GM12878 (cell line): ENCODE measurements at regions not wholly inside any gene's neighbourhood (a gene's known extent, or its start where the extent isn't known, plus 50 kb on each side); places are given as distances from the start of the nearest gene placed in this dataset.

Experiments
- ATAC-seq: fragments of 200-7000 bp; cut with Tn5 transposase; 3 replicates; pipeline ENCODE4 v1.9.1; 2020; ENCODE audit warnings: mild to moderate bottlenecking, moderate library complexity
- BruUV-seq: library from RNA; stranded (reverse); fragments of 400-500 nt; replicated peaks from 2 replicates; lab custom pipeline; 2021; lab: Mats Ljungman, UMichigan
- CTCF ChIA-PET: fragments of 300-600 bp; sonication (Branson Sonifier 250); formaldehyde crosslinking; extraction: SDS; loops from one replicate; lab custom pipeline; 2021; ENCODE audit warnings: inconsistent platforms; lab: Yijun Ruan, JAX
- POLR2A ChIA-PET: fragments of 350-600 bp; formaldehyde crosslinking; extraction: SDS; loops from one replicate; lab custom pipeline; 2021; ENCODE audit warnings: inconsistent platforms; lab: Charles Lee
- RAD21 ChIA-PET: fragments of 300-600 bp; sonication (Branson Sonifier 250); formaldehyde crosslinking; loops from one replicate; lab custom pipeline; 2023; ENCODE audit warnings: antibody characterized with exemption; ENCODE audit not compliant: unreplicated experiment; lab: Charles Lee
- SMC1A ChIA-PET: fragments of 300-600 bp; sonication (Branson Sonifier 250); formaldehyde crosslinking; loops from one replicate; lab custom pipeline; 2023; ENCODE audit not compliant: unreplicated experiment, uncharacterized antibody; lab: Charles Lee
- DNase-seq: peaks from one replicate; pipeline ENCODE4 v3.0.0-alpha.2; 2011; ENCODE audit warnings: low read depth, low spot score
- FAIRE-seq: peaks from 3 replicates; lab custom pipeline; 2011; peaks lifted over from hg19 to GRCh38; lab: Jason Lieb, UNC
- H2AFZ ChIP-seq: 2 replicates; pipeline ENCODE4 v1.6.0; 2011; ENCODE audit warnings: low read depth, low read length, control low read depth; ENCODE audit not compliant: control insufficient read depth
- H3K27ac ChIP-seq: 2 replicates; pipeline ENCODE4 v1.5.1; 2011; ENCODE audit warnings: control low read depth; ENCODE audit not compliant: control insufficient read depth, insufficient read depth
- H3K27me3 ChIP-seq, 2 experiments: replicated peaks in 1 of 2; 2 replicates each; pipeline versions ENCODE4 v1.6.0 to v1.6.1; 2011; ENCODE audit warnings: low read length in 1 of 2; ENCODE audit not compliant: control insufficient read depth in 2 of 2, insufficient read depth in 2 of 2
- H3K36me3 ChIP-seq, 2 experiments: 2 replicates each; pipeline ENCODE4 v1.5.1; 2011; ENCODE audit warnings: low read length in 1 of 2; ENCODE audit not compliant: control insufficient read depth in 2 of 2, insufficient read depth in 2 of 2
- H3K4me1 ChIP-seq: 2 replicates; pipeline ENCODE4 v1.6.1; 2011; ENCODE audit warnings: mild to moderate bottlenecking, low read length, moderate library complexity, mixed read lengths; ENCODE audit not compliant: control insufficient read depth, insufficient read depth
- H3K4me2 ChIP-seq: 2 replicates; pipeline ENCODE4 v1.6.0; 2011; ENCODE audit warnings: control low read depth; ENCODE audit not compliant: control insufficient read depth, insufficient read depth
- H3K4me3 ChIP-seq: fragments of 200-600 bp; sonication (generic); 2 replicates; pipeline ENCODE4 v1.5.1; 2016
- H3K79me2 ChIP-seq: 2 replicates; pipeline ENCODE4 v1.6.0; 2011; ENCODE audit warnings: low read length; ENCODE audit not compliant: control insufficient read depth, insufficient read depth
- H3K9ac ChIP-seq: 2 replicates; pipeline ENCODE4 v1.8.0; 2011; ENCODE audit warnings: low read length, control low read depth, mixed read lengths; ENCODE audit not compliant: control insufficient read depth, insufficient read depth
- H3K9me3 ChIP-seq: replicated peaks from 3 replicates; pipeline ENCODE4 v1.5.1; 2011; ENCODE audit warnings: mild to moderate bottlenecking, low read length; ENCODE audit not compliant: control insufficient read depth, insufficient read depth
- H4K20me1 ChIP-seq: 2 replicates; pipeline ENCODE4 v1.6.0; 2011; ENCODE audit not compliant: control insufficient read depth, insufficient read depth
- NFIC ChIP-seq: IDR thresholded peaks from 2 replicates; pipeline ENCODE4 v1.6.1; 2012; ENCODE audit warnings: low read depth, mild to moderate bottlenecking, inconsistent platforms, low read length, moderate library complexity
- NFXL1 ChIP-seq: fragments of 450-650 bp; IDR thresholded peaks from 2 replicates; pipeline ENCODE4 v1.6.1; 2017; ENCODE audit warnings: antibody characterized with exemption, mild to moderate bottlenecking, borderline replicate concordance
- WRNIP1 ChIP-seq: IDR thresholded peaks from 2 replicates; pipeline ENCODE4 v1.6.1; 2011; ENCODE audit warnings: low read depth, low read length, improper control_type of control experiment, borderline replicate concordance
- YY1 ChIP-seq: IDR thresholded peaks from 2 replicates; pipeline ENCODE4 v1.6.1; 2011; ENCODE audit warnings: low read depth, mild to moderate bottlenecking, low read length
- ZNF622 ChIP-seq: fragments of 450-650 bp; IDR thresholded peaks from 2 replicates; pipeline ENCODE4 v1.6.1; 2017; ENCODE audit warnings: mild to moderate bottlenecking, inconsistent platforms
- ZZZ3 ChIP-seq: IDR thresholded peaks from 2 replicates; pipeline ENCODE4 v1.6.1; 2011; ENCODE audit warnings: low read depth; ENCODE audit not compliant: control insufficient read depth, insufficient read length
- WGBS: methylation state at CpG from one replicate; pipeline ENCODE4 v1.1.6; 2016; ENCODE audit warnings: low lambda C conversion rate; ENCODE audit not compliant: insufficient replicate concordance, insufficient coverage; ENCODE audit errors: missing lambda C conversion rate; 5-methylcytosine and 5-hydroxymethylcytosine counted together
- in situ Hi-C: fragments of 300-500 bp; cut with MboI; formaldehyde crosslinking; loops from 9 replicates; pipeline ENCODE4 v1.14.3; 2018; ENCODE audit warnings: mixed read lengths
- intact Hi-C: fragments of 100-400 bp; cut with micrococcal nuclease; formaldehyde crosslinking; loops from one replicate; pipeline ENCODE4 v1.14.2; 2022; ENCODE audit not compliant: unreplicated experiment
- TF ChIP-seq, protein P1 (sequence below): fragments of 450-650 bp; IDR thresholded peaks from 2 replicates; pipeline ENCODE4 v1.6.1; 2018; ENCODE audit warnings: mild to moderate bottlenecking, low read depth, moderate library complexity; ENCODE audit not compliant: partially characterized antibody
- TF ChIP-seq, protein P2 (sequence below): fragments of 450-650 bp; IDR thresholded peaks from 2 replicates; pipeline ENCODE4 v1.6.1; 2017; ENCODE audit warnings: mild to moderate bottlenecking, moderate library complexity
- TF ChIP-seq, protein P3 (sequence below): fragments of 450-650 bp; IDR thresholded peaks from 2 replicates; pipeline ENCODE4 v1.6.1; 2018; ENCODE audit warnings: borderline replicate concordance, mild to moderate bottlenecking; ENCODE audit not compliant: partially characterized antibody
- TF ChIP-seq, protein P4 (sequence below): fragments of 450-650 bp; IDR thresholded peaks from 2 replicates; pipeline ENCODE4 v1.6.1; 2016; ENCODE audit warnings: mild to moderate bottlenecking
- TF ChIP-seq, protein P5 (sequence below): IDR thresholded peaks from 2 replicates; pipeline ENCODE4 v1.6.1; 2011; ENCODE audit warnings: borderline replicate concordance, low read depth, mild to moderate bottlenecking, moderate library complexity, mixed read lengths, low read length; ENCODE audit not compliant: insufficient read depth; ENCODE audit errors: extremely low read length

DNA sequence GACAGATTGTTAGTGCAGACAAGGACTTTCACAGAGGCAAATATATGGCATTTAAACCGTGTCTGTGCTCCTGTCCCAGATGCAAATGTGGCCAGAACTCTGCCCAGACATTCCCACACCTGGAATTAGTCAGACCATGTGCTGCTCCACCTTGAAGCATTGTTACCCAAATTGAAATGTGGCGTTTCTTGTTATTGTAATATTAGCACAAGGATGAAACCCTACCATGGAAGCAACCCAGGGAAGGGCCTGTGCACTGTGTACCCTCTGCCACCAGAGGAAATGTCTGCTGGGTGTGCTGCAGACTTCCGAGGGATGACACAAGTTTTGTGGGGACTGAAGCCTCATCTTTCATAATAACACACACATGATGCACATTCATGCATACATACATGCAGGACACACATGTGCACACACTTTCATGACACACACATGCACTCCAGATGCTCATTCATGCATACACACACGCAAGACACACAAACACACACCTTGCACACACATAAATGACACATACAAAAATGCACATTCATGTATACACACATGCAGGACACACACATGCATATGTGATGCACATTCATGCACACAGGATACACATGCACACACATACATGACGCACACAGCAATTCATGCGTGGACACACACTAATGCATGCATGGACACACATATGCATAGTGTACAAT, 133.2 kb upstream of the SNTG2 start:
- intact Hi-C loops, result no loop called here
- in situ Hi-C loops, result no loop called here
- no peak for TF ChIP-seq WRNIP1
- no peak for TF ChIP-seq YY1
- TF ChIP-seq, protein P1, sequence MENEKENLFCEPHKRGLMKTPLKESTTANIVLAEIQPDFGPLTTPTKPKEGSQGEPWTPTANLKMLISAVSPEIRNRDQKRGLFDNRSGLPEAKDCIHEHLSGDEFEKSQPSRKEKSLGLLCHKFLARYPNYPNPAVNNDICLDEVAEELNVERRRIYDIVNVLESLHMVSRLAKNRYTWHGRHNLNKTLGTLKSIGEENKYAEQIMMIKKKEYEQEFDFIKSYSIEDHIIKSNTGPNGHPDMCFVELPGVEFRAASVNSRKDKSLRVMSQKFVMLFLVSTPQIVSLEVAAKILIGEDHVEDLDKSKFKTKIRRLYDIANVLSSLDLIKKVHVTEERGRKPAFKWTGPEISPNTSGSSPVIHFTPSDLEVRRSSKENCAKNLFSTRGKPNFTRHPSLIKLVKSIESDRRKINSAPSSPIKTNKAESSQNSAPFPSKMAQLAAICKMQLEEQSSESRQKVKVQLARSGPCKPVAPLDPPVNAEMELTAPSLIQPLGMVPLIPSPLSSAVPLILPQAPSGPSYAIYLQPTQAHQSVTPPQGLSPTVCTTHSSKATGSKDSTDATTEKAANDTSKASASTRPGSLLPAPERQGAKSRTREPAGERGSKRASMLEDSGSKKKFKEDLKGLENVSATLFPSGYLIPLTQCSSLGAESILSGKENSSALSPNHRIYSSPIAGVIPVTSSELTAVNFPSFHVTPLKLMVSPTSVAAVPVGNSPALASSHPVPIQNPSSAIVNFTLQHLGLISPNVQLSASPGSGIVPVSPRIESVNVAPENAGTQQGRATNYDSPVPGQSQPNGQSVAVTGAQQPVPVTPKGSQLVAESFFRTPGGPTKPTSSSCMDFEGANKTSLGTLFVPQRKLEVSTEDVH, result no peak
- TF ChIP-seq NFIC, result no peak
- TF ChIP-seq, protein P2, sequence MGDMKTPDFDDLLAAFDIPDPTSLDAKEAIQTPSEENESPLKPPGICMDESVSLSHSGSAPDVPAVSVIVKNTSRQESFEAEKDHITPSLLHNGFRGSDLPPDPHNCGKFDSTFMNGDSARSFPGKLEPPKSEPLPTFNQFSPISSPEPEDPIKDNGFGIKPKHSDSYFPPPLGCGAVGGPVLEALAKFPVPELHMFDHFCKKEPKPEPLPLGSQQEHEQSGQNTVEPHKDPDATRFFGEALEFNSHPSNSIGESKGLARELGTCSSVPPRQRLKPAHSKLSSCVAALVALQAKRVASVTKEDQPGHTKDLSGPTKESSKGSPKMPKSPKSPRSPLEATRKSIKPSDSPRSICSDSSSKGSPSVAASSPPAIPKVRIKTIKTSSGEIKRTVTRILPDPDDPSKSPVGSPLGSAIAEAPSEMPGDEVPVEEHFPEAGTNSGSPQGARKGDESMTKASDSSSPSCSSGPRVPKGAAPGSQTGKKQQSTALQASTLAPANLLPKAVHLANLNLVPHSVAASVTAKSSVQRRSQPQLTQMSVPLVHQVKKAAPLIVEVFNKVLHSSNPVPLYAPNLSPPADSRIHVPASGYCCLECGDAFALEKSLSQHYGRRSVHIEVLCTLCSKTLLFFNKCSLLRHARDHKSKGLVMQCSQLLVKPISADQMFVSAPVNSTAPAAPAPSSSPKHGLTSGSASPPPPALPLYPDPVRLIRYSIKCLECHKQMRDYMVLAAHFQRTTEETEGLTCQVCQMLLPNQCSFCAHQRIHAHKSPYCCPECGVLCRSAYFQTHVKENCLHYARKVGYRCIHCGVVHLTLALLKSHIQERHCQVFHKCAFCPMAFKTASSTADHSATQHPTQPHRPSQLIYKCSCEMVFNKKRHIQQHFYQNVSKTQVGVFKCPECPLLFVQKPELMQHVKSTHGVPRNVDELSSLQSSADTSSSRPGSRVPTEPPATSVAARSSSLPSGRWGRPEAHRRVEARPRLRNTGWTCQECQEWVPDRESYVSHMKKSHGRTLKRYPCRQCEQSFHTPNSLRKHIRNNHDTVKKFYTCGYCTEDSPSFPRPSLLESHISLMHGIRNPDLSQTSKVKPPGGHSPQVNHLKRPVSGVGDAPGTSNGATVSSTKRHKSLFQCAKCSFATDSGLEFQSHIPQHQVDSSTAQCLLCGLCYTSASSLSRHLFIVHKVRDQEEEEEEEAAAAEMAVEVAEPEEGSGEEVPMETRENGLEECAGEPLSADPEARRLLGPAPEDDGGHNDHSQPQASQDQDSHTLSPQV, result no peak
- TF ChIP-seq, protein P3, sequence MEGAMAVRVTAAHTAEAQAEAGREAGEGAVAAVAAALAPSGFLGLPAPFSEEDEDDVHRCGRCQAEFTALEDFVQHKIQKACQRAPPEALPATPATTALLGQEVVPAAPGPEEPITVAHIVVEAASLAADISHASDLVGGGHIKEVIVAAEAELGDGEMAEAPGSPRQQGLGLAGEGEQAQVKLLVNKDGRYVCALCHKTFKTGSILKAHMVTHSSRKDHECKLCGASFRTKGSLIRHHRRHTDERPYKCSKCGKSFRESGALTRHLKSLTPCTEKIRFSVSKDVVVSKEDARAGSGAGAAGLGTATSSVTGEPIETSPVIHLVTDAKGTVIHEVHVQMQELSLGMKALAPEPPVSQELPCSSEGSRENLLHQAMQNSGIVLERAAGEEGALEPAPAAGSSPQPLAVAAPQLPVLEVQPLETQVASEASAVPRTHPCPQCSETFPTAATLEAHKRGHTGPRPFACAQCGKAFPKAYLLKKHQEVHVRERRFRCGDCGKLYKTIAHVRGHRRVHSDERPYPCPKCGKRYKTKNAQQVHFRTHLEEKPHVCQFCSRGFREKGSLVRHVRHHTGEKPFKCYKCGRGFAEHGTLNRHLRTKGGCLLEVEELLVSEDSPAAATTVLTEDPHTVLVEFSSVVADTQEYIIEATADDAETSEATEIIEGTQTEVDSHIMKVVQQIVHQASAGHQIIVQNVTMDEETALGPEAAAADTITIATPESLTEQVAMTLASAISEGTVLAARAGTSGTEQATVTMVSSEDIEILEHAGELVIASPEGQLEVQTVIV, result no peak
- TF ChIP-seq, protein P4, sequence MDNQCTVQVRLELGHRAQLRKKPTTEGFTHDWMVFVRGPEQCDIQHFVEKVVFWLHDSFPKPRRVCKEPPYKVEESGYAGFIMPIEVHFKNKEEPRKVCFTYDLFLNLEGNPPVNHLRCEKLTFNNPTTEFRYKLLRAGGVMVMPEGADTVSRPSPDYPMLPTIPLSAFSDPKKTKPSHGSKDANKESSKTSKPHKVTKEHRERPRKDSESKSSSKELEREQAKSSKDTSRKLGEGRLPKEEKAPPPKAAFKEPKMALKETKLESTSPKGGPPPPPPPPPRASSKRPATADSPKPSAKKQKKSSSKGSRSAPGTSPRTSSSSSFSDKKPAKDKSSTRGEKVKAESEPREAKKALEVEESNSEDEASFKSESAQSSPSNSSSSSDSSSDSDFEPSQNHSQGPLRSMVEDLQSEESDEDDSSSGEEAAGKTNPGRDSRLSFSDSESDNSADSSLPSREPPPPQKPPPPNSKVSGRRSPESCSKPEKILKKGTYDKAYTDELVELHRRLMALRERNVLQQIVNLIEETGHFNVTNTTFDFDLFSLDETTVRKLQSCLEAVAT, result no peak
- no peak for TF ChIP-seq ZNF622
- TF ChIP-seq NFXL1, result no peak
- TF ChIP-seq, protein P5, sequence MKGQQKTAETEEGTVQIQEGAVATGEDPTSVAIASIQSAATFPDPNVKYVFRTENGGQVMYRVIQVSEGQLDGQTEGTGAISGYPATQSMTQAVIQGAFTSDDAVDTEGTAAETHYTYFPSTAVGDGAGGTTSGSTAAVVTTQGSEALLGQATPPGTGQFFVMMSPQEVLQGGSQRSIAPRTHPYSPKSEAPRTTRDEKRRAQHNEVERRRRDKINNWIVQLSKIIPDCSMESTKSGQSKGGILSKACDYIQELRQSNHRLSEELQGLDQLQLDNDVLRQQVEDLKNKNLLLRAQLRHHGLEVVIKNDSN, result no peak
- no peak for TF ChIP-seq ZZZ3

More for the DNA sequence above, 133.2 kb upstream of the SNTG2 start:
- DNase-seq (no peak), ATAC-seq (no peak), FAIRE-seq (no peak)
- ChIA-PET SMC1A (no interaction called here), CTCF (no interaction called here), POLR2A (no interaction called here), RAD21 (no interaction called here)
- H3K4me1 ChIP-seq, result no peaks in the 10 kb centered on the region
- no TSS peak for BruUV-seq
- no peaks in the 10 kb centered on the region for H3K36me3 ChIP-seq
- H3K9me3 ChIP-seq, result no peaks in the 10 kb centered on the region
- H2AFZ ChIP-seq, result no peak overlapping the region
- no peak overlapping the region for H3K9ac ChIP-seq
- no peak overlapping the region for H3K4me3 ChIP-seq
- H4K20me1 ChIP-seq, result no peaks in the 10 kb centered on the region
- H3K27me3 ChIP-seq, result no peaks in the 10 kb centered on the region; a peak in 1 of 4 replicates
- no peak overlapping the region for H3K27ac ChIP-seq
- no peak overlapping the region for H3K4me2 ChIP-seq
- H3K79me2 ChIP-seq, result no peaks in the 10 kb centered on the region
- WGBS, result 42% methylated on average over 6 of the region's 6 CpGs
